Astrocyte (in vitro differentiated cells and primary cell): ENCODE measurements at regions not wholly inside any gene's neighbourhood (a gene's known extent, or its start where the extent isn't known, plus 50 kb on each side); places are given as distances from the start of the nearest gene placed in this dataset.

Experiments
- CTCF ChIP-seq: IDR thresholded peaks from 2 replicates; pipeline ENCODE4 v1.5.1; 2011; ENCODE audit warnings: low read depth, mild to moderate bottlenecking, inconsistent platforms, low read length, moderate library complexity; ENCODE audit not compliant: insufficient read depth
- EZH2 ChIP-seq: IDR thresholded peaks from 2 replicates; pipeline ENCODE4 v1.6.1; 2012; ENCODE audit warnings: mild to moderate bottlenecking, low read length, inconsistent platforms; ENCODE audit not compliant: insufficient read depth

GRCh38 chr3:134426660-134427181 is 52.5 kb upstream of the AMOTL2 start:
- no peak for TF ChIP-seq CTCF
- TF ChIP-seq EZH2, result no peak
